Astrocyte of the spinal cord (primary cell): ENCODE measurements at regions not wholly inside any gene's neighbourhood (a gene's known extent, or its start where the extent isn't known, plus 50 kb on each side); places are given as distances from the start of the nearest gene placed in this dataset.
A peak's percentile ranks its signal among the peaks of the same experiment; 100 is the strongest.

ENCODE experiments used
- DNase-seq: peaks from one replicate; pipeline ENCODE4 v3.0.0; 2011; ENCODE audit warnings: low read depth, low spot score
- H3K4me3 ChIP-seq: 2 replicates; pipeline ENCODE4 v1.5.1; 2011; ENCODE audit warnings: low read depth, mild to moderate bottlenecking, low read length, moderate library complexity
- CTCF ChIP-seq: IDR thresholded peaks from 2 replicates; pipeline ENCODE4 v1.5.1; 2012; ENCODE audit warnings: low read depth, mild to moderate bottlenecking, low read length, inconsistent platforms
- in situ Hi-C: cut with HindIII; loops from 2 replicates; pipeline ENCODE4 v1.10.0; 2017; ENCODE audit warnings: low sequenced_read_pairs

- in situ Hi-C loops = no loop called here
- DNase-seq = peak; percentile 35
- no peak for TF ChIP-seq CTCF
- H3K4me3 ChIP-seq = no peak overlapping the region
Observed at GRCh38 chr6:156700440-156701057, 76.6 kb upstream of the ARID1B start.

- no peak for DNase-seq
- in situ Hi-C loops = no loop called here
- no peak overlapping the region for H3K4me3 ChIP-seq
- no peak for TF ChIP-seq CTCF
Observed at GRCh38 chr6:156699935-156700334, 77.2 kb upstream of the ARID1B start.

GRCh38 chr6:156699017-156699421 is 78.2 kb upstream of the ARID1B start:
- TF ChIP-seq CTCF = no peak
- H3K4me3 ChIP-seq = no peak overlapping the region
- peak; percentile 82 for DNase-seq
- in situ Hi-C loops = no loop called here

- in situ Hi-C loops = no loop called here
- no peak for DNase-seq
- TF ChIP-seq CTCF = no peak
- no peak overlapping the region for H3K4me3 ChIP-seq
Observed at GRCh38 chr6:156698239-156699016, 78.8 kb upstream of the ARID1B start.

GRCh38 chr6:156697225-156697830 is 79.8 kb upstream of the ARID1B start:
- DNase-seq = no peak
- no peak for TF ChIP-seq CTCF
- H3K4me3 ChIP-seq = no peak overlapping the region
- in situ Hi-C loops = no loop called here

GRCh38 chr6:156695742-156696141 is 81.4 kb upstream of the ARID1B start:
- H3K4me3 ChIP-seq = no peak overlapping the region
- in situ Hi-C loops = no loop called here
- no peak for TF ChIP-seq CTCF
- DNase-seq = no peak
